H54 (cell line): ENCODE measurements at regions not wholly inside any gene's neighbourhood (a gene's known extent, or its start where the extent isn't known, plus 50 kb on each side); places are given as distances from the start of the nearest gene placed in this dataset.
A peak's percentile ranks its signal among the peaks of the same experiment; 100 is the strongest.
"Not testable (repeated sequence)": the region's sequence is repeated elsewhere in the genome, so short reads cannot be mapped to it uniquely, and the experiment has no call there.

Experiments
- DNase-seq: peaks from one replicate; pipeline ENCODE4 v3.0.0; 2011; ENCODE audit warnings: low spot score, mixed read lengths; ENCODE audit not compliant: insufficient read length
- FAIRE-seq: peaks from 3 replicates; lab custom pipeline; 2011; peaks lifted over from hg19 to GRCh38; lab: Jason Lieb, UNC
- POLR2A ChIP-seq: IDR thresholded peaks from 2 replicates; pipeline ENCODE4 v1.6.1; 2011; ENCODE audit warnings: low read depth, mild to moderate bottlenecking, low read length

DNA sequence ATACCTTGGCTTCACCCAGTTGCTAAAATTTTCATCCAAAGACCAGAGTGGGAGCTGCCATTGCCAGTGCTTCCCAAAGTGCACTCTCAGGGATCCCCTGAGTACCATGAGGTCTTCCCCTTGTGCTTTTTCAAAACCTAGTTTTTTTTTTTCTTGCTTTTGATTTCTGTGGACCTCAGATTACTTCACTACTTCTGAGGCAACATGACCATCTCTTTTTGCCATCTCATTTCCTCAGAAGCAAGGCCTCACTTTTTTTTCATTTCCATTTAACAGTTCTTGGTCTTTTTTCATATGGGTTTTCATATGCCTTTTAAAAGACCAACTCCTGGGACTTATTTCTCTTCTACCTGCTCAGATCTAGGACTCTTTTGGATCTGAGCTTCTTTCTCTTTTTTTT is 64.1 kb upstream of the MMS22L start:
- no peak for FAIRE-seq
- TF ChIP-seq POLR2A = no peak
- no peak for DNase-seq

DNA sequence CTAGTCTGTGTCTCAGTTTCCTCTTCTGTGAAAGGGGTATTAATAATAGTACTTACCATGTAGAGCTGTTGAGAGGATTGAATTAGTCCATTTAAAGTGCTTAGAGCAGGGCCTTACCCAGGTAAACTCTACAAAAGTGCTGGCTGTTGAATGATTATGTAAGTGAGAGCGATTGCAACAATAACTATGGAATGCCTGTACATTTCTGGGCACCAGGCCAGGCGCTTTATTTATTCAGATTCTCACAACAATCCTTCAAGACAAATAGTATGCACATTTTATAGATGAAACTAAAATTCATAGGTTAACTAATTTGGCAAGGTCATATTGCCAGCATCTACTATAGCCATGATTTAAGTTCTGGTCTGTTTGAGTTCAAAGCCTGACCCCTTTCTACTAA is 78.3 kb upstream of the MMS22L start:
- TF ChIP-seq POLR2A = no peak
- no peak for FAIRE-seq
- no peak for DNase-seq

DNA sequence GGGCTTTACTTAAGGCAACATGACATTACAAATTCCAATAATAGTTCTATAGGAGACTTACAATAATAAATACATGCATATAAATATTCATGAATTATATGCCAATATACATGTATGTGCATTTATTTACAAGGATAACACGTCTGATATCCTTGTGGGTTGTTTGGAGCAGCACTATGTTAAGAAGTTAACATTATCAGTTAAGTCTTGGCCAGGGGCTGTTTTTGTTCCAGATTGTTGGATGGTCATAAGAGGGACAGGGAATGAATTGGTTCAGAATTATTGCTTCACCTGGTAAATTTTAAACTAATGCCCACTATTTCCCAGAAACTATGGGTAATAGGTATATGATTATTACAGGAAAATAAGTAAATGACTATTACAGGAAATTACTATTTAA is 81.3 kb upstream of the MMS22L start:
- no peak for TF ChIP-seq POLR2A
- DNase-seq (no peak), FAIRE-seq (no peak)

DNA sequence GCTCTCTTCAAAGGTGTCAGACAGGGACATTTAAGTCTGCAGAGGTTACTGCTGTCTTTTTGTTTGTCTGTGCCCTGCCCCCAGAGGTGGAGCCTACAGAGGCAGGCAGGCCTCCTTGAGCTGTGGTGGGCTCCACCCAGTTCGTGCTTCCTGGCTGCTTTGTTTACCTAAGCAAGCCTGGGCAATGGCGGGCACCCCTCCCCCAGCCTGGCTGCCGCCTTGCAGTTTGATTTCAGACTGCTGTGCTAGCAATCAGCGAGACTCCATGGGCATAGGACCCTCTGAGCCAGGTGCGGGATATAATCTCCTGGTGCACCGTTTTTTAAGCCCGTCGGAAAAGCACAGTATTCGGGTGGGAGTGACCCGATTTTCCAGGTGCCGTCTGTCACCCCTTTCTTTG is 99.1 kb upstream of the MMS22L start:
- FAIRE-seq, DNase-seq: not testable (repeated sequence)

DNA sequence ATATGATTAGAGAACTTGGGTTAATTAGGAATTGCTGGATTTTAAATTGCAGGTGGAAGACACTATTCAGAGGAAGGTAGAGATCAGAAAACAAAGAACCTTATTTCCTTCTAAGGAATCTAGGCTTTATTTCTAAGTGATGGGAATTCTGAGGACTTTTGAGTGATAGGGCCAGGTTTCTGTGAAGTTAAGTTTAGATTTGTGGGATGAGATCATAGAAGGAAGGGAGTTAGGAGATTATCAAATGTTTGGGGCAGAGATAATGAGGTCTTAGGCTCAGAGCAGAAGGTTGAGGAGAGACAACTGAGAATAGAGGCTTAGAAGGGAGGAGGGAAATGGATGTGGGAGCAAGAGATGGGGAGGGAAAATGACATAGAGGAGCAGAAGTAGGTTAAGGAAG is 109.7 kb upstream of the MMS22L start:
- no peak for DNase-seq
- FAIRE-seq = no peak
- no peak for TF ChIP-seq POLR2A

DNA sequence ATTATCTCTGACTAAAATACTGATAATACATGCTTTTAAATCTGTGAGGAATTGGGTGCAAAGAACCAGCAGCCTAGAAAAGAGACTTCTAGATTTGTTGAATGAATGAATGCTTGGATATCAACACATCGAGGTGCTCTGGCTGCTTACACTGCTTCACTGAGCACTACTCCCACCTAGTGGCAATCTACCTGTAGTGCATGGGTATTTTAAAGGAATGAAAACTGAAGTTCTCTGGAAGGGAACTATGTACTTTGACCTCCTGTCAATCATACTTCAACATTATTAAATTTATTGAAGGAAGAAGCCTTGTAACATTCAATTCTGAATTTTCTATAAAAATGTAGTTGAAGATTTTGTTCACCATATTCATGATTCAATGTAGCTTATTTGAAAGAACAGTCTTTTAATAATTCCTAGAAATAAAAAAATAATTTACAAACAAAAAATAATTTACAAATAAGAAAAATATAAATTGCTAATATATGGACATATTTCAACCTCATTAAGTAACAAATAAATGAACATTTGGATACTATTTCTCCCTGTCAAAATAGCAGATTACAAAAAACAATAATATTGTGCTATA is 111.2 kb upstream of the MMS22L start:
- peak; percentile 4 for DNase-seq
- TF ChIP-seq POLR2A = no peak
- peak; percentile 36 for FAIRE-seq

DNA sequence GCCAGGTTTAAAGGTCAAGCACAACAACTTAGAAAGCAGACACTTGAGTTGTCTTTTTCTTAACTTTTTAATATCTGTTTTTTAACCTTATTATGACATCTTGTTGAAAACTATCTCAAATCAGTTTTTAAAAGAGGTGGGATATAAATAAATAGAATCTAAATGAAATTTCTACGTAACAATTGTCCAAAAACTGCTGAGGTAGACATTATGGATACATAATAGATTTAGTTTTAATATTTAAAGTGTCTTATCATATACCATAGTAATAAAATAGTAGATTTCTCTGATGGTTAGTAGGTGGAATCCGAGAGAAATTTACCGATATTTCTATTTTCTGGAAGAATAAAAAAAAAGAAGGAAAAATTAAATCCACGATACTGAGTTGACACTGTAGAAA is 113.9 kb upstream of the MMS22L start:
- TF ChIP-seq POLR2A = no peak
- DNase-seq (no peak), FAIRE-seq (no peak)

DNA sequence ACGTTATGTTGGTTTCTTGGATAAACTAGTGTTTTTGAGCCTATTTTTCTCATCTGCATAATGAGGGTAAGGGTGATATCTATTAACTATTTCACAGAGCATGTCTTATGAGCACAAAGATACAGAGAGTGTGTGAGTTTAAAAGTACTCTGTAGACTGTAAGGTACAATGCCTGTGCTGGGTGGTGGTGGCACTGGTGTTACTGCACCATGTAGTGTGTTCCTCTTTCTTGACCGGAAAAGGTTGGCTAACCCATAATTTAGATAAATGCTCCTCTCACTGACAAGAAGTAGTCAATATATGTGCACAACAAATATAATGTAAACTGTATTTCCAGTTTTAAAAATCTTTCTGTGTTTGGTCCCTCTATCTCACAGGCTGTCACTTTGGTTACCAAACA is 116.2 kb upstream of the MMS22L start:
- TF ChIP-seq POLR2A = no peak
- DNase-seq (no peak), FAIRE-seq (no peak)

DNA sequence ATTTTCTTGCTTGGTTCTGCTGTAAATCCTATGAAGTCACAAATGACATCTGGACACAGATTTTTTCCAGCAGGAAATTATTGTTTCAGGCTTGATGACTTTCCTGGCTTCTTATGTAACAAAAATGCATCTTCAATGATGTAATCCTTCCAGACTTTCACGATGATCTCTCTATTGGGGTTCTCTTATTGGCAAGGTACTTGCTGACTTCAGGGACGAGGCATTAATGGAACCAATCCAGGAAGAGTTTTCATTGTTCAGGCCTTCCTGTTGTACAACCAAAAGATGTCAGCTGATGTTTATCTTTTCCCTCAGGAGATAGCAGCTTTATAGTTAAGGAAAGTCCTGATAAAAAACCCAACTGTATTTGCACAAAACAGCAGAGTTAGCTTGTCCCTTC is 118.5 kb upstream of the MMS22L start:
- TF ChIP-seq POLR2A = no peak
- DNase-seq (no peak), FAIRE-seq (no peak)

DNA sequence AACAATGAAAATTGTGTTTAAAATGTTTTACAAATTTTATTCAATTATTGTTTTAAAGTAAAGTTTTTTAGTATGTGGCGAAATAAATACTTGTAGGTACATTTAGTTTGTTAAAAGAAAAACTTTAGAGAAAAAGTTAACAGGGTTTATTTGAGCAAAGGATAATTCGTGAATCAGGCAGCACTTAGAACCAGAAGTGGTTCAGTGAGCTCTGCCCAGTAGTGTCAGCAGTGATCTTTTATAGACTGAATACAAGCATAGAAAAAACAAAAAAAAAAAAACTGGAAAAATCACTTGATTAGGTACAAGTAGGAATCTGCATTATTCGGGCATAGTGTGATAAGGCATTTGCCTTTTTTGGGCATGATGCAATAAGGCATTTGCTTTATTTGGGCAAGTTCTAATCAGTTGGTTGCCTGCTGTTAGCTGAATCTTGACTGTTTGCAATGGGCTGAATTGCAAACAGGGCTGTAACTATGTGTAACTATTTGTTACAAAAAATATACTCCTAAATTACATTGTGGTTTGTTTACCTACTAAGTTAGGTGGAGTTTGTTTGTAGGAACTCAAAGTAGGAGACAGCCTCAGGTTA is 122.9 kb upstream of the MMS22L start:
- no peak for TF ChIP-seq POLR2A
- FAIRE-seq (no peak), DNase-seq (no peak)

DNA sequence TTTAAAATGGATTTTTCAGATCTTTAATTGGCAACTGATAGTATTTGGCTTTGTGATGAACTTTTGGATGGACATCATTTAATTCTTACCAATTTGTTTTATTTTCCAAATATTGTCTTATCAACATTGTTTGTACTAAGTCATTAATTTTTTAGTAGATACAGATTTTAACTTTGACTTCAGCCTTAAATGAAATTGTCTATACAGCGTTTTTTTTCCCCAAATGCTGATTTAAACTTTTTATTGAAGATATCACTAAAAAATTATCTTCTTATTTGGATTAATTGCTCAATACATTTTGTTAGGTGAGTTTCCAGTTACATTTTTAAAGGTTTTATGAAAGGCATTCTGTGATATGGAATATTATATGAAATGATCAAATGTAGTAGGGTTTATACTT is 123.6 kb upstream of the MMS22L start:
- no peak for FAIRE-seq
- no peak for TF ChIP-seq POLR2A
- no peak for DNase-seq

DNA sequence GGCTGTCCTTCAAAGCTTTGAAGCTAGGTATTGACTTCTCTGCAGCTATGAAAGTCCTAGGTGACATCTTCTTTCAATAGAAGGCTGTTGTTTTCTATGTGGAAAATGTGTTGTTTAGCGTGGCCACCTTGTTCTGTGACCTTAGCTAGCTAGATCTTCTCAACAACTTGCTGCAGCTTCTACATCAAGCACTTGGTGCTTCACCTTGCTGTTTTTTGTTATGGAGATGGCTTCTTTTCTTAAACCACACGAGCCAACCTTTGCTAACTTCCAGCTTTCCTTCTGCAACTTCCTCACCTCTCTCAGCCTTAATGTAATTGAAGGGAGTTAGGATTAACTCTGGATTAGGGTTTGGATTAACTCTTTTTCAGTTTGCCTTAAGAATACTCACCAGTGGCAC is 128.6 kb upstream of the MMS22L start:
- no peak for TF ChIP-seq POLR2A
- DNase-seq (no peak), FAIRE-seq (no peak)

DNA sequence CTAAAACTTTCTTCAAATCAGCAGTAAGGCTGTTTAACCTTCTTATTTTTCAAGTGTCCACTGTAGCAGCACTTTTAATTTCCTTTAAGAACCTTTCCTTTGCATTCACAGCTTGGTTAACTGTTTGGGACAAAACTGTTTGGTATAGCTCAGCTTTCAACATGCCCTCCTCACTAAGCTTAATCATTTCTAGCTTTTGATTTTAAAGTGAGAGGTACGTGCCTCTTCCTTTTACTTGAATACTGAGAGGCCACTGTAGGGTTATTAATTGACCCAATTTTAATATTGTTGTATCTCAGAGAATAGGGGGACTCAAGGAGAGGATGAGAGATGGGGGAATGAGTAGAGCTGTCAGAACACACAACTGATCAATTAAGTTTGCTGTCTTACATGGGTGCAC is 129.5 kb upstream of the MMS22L start:
- DNase-seq = no peak
- no peak for FAIRE-seq
- TF ChIP-seq POLR2A = no peak

DNA sequence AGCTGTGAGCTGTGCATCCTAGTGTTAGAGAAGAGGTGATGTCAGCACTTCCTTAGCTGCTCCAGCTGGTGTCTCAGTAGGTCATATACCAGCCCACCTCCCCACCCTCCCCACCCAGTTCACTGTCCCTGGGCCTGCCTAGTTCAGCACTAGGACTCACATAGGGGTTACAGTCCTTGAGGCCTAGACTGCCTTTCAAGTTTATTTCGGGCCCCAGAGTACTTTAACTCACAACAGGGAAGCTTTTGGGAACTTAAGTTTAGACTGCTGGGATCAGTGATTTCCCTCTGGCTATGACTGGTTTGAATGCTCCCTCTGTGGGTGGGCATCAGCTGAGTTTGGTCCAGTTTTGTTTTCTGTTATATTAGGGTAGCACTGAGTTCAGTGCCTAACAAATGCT is 139.2 kb upstream of the MMS22L start:
- DNase-seq = no peak
- no peak for FAIRE-seq
- no peak for TF ChIP-seq POLR2A

DNA sequence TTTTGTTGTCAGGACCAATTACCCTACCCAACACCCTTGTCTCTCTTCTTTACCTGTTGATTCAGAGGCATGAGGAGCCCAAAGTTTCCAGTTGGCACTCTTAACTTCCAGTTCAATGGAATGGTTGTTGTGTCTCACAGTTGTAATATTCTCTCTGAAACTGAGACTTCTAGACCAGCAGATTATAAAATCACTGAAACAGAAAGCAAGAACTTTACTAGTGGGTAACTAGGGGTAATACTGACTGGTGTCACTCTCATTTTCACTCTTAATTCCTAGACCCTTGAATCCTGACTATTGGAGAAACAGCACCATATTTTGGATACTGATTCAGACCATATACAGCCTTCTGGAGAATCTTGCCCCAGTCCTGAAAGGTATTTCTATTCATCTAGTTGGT is 140.2 kb upstream of the MMS22L start:
- FAIRE-seq (no peak), DNase-seq (no peak)
- TF ChIP-seq POLR2A = no peak
